ENCODE measurements at regions not wholly inside any gene's neighbourhood (a gene's known extent, or its start where the extent isn't known, plus 50 kb on each side); places are given as distances from the start of the nearest gene placed in this dataset.

- Histone ChIP-seq H3K27me3 (ENCODE audit: control insufficient read depth in 2 of 2, insufficient read depth in 2 of 2, low read length in 2 of 2) (no peaks in the 10 kb centered on the region), H4K20me1 (ENCODE audit: insufficient read depth, low read length) (no peaks in the 10 kb centered on the region), H2AFZ (ENCODE audit: insufficient read depth, low read depth, low read length, poor library complexity, severe bottlenecking) (no peak overlapping the region), H3K27ac (ENCODE audit: low read depth in 1 of 2, low read length in 2 of 2) (no peak overlapping the region), H3K4me2 (replicated peaks; ENCODE audit: extremely low read depth, low read length, poor library complexity, severe bottlenecking) (no peak overlapping the region), H3K9ac (ENCODE audit: insufficient read depth, low read length, poor library complexity, severe bottlenecking) (no peak overlapping the region), H3K4me1 (ENCODE audit: control insufficient read depth in 1 of 2, insufficient read depth in 2 of 2, low read length in 2 of 2) (no peaks in the 10 kb centered on the region), H3K9me3 (replicated peaks in 1 of 2; ENCODE audit: control insufficient read depth in 1 of 2, insufficient read depth in 1 of 2, low read length in 2 of 2) (no peaks in the 10 kb centered on the region), H3K4me3 (replicated peaks in 1 of 3; ENCODE audit: low read depth in 2 of 3, low read length in 3 of 3) (no peak overlapping the region), H3K79me2 (ENCODE audit: insufficient read depth, low read length) (no peaks in the 10 kb centered on the region), H3K36me3 (replicated peaks in 1 of 2; ENCODE audit: control insufficient read depth in 1 of 2, insufficient read depth in 2 of 2, low read length in 2 of 2) (no peaks in the 10 kb centered on the region)
- 100% methylated on average over 2 of the region's 5 CpGs for WGBS (ENCODE audit: insufficient coverage)
- H3K36me3 Mint-ChIP-seq = no peaks in the 10 kb centered on the region
- H3K9me3 Mint-ChIP-seq = peaks cover 0 to 10% (median 2%) of the 10 kb centered on the region in 7 donors
- TF ChIP-seq CTCF (IDR thresholded peaks at IDR 0.05) = no peak
- H3K27me3 Mint-ChIP-seq (ENCODE audit: low read depth in 3 of 3) = peaks cover 0 to 3% (median under 1%) of the 10 kb centered on the region in 3 donors
- H3K4me1 Mint-ChIP-seq = no peaks in the 10 kb centered on the region
- H3K27ac Mint-ChIP-seq = no peak overlapping the region
- no peak overlapping the region for H3K4me3 Mint-ChIP-seq
- intact Hi-C loops (cut with micrococcal nuclease) = no loop called here
- no peak for DNase-seq
Observed at GRCh38 chr4:175927121-175927520, 115.1 kb upstream of the GPM6A start.

- Histone ChIP-seq H3K9ac (ENCODE audit: insufficient read depth, low read length, poor library complexity, severe bottlenecking) (no peak overlapping the region), H3K4me2 (replicated peaks; ENCODE audit: extremely low read depth, low read length, poor library complexity, severe bottlenecking) (no peak overlapping the region), H3K79me2 (ENCODE audit: insufficient read depth, low read length) (no peaks in the 10 kb centered on the region), H3K9me3 (replicated peaks in 1 of 2; ENCODE audit: control insufficient read depth in 1 of 2, insufficient read depth in 1 of 2, low read length in 2 of 2) (no peaks in the 10 kb centered on the region), H4K20me1 (ENCODE audit: insufficient read depth, low read length) (no peaks in the 10 kb centered on the region), H2AFZ (ENCODE audit: insufficient read depth, low read depth, low read length, poor library complexity, severe bottlenecking) (no peak overlapping the region), H3K36me3 (replicated peaks in 1 of 2; ENCODE audit: control insufficient read depth in 1 of 2, insufficient read depth in 2 of 2, low read length in 2 of 2) (no peaks in the 10 kb centered on the region), H3K27me3 (ENCODE audit: control insufficient read depth in 2 of 2, insufficient read depth in 2 of 2, low read length in 2 of 2) (no peaks in the 10 kb centered on the region), H3K4me3 (replicated peaks in 1 of 3; ENCODE audit: low read depth in 2 of 3, low read length in 3 of 3) (no peak overlapping the region), H3K27ac (ENCODE audit: low read depth in 1 of 2, low read length in 2 of 2) (no peak overlapping the region), H3K4me1 (ENCODE audit: control insufficient read depth in 1 of 2, insufficient read depth in 2 of 2, low read length in 2 of 2) (no peaks in the 10 kb centered on the region)
- no CpG with 5 or more reads among the region's 3 CpGs for WGBS (ENCODE audit: insufficient coverage)
- Mint-ChIP-seq H3K4me1 (no peaks in the 10 kb centered on the region), H3K36me3 (no peaks in the 10 kb centered on the region), H3K4me3 (no peak overlapping the region), H3K9me3 (peaks cover 0 to 4% (median 2%) of the 10 kb centered on the region in 7 donors), H3K27ac (no peak overlapping the region), H3K27me3 (ENCODE audit: low read depth in 3 of 3) (peaks cover 0 to 2% (median 0%) of the 10 kb centered on the region in 3 donors)
- TF ChIP-seq CTCF (IDR thresholded peaks at IDR 0.05) = no peak
- DNase-seq = no peak
- intact Hi-C loops (cut with micrococcal nuclease) = no loop called here
Observed at GRCh38 chr4:175929441-175929840, 117.4 kb upstream of the GPM6A start.

All from CD14-positive monocyte (primary cell).